ENCODE measurements at regions not wholly inside any gene's neighbourhood (a gene's known extent, or its start where the extent isn't known, plus 50 kb on each side); places are given as distances from the start of the nearest gene placed in this dataset.
"Not testable (repeated sequence)": the region's sequence is repeated elsewhere in the genome, so short reads cannot be mapped to it uniquely, and the experiment has no call there.

DNA sequence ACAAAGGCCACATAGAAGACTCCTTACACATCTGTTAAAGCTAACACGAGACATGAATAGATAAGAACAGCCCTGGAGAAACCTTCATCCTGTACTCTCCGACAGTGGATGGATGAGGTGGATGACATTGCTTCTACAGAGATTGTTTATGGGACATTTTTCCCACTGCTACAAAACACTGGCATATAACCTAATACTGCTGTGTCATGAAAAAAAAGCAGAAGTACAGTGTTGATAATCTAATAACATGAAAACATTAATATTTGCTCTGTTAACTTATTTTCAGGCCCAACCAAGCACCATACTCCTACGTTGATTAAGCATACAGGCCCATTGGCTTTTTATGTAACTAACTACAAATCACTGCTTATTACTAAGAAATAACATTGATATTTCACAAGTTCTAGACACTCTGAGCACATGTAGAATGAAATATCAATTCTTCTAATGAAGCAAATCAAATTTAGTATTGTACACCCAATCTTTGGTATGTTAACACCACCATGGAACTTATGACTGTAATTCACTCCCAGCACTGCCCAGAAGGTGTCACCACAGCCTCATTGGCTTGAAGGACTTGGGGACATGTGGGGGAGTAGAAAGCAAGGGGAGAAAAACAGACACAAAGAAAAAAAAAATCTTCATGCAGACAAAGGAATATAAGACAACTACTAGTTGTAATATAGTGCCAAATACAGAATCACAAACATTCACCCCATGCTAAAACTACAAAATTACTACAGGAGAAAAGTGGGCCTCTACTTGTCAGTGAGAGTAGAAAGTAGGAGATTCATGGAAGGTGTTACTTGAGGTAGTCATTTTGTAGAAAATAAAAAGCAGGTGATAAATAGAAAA is 330.0 kb upstream of the PMFBP1 start:
- peak; percentile 0 for DNase-seq

DNA sequence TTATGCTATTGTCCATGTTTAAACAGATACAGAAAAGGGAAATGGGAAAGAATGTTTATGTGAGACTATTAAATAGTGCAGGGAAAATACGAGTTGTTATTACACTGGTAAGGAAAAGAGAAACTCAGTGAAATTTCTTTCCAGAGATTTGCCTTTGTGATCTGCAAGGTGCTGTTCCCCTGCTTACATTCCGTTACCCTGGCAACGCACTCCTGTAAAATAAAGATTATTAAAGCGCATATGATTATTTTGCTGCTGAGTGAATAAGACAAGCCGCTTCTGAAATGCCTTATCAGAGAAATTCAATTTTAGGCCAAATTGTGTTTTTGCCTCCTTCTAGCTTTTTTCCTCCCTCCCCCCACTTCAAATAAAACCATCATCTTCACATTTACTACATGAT is 328.6 kb upstream of the PMFBP1 start:
- DNase-seq, result no peak

DNA sequence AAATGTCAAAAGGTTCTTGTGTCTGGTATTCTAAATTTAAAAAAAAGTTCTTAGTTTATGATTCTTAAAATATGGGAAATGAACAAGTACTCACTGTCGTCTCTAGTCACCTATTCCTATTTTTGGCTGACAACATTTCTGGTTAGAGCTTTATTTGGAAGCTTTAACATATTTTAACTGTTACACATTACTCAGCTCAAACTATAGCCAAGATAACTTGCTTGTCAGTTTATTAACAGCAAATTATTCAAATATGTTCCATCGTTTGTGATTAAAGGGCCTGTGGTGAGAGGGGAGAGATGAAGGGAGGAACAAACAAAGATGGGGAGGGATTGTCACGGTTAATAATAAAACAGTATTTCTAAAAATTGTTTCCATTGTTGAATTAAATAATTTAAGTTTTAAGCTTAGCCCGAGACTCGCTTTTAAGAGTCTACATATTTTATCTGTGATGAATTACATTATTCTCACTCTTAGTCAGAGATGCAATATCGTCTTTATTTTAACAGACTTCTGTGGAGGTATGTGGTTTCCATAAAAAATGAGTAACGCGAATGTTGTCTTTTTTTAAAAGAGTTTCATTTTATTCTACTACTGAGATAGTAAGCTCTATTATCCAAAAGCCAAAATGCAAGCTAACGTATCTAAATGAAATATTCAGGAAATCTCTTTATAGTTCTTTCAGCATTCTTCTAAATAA is 321.9 kb upstream of the PMFBP1 start:
- no peak for DNase-seq

DNA sequence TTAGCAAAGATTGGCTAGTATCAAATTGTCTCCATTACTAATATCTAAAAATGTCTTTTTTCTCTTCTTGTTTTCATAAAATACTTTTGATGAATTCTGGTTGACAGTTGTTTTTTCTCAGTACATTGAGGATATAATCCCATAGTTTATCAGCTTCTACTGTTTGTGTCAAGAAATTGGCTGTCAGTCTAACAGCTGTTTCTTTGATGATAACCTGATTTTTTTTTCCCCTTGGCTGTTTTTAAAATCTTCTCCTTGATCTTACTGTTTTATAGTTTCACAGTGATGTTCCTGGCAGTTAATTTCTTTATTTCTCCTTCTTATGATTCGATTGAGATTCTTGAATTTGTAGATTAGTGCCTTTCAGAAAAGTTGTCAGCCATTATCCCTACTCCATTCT is 315.3 kb upstream of the PMFBP1 start:
- DNase-seq, result no peak

DNA sequence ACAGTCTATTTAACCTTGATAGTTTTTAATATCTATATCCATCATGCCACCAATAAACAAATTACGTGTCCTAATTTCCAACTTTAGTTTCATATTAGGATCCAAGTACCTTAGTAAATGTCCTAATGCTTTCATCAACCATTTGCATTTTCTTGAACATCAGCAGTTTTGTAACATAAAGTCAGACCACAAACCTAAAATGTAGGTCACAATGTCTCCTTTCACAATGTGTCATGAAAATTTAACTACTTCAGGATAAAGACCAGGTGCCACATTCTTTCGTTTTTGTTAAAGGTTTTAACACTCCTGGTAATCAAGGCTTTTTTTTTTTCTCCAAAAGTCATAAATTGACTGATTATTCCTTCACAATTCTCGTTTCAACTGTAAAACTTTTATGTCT is 310.7 kb upstream of the PMFBP1 start:
- DNase-seq, result no peak

DNA sequence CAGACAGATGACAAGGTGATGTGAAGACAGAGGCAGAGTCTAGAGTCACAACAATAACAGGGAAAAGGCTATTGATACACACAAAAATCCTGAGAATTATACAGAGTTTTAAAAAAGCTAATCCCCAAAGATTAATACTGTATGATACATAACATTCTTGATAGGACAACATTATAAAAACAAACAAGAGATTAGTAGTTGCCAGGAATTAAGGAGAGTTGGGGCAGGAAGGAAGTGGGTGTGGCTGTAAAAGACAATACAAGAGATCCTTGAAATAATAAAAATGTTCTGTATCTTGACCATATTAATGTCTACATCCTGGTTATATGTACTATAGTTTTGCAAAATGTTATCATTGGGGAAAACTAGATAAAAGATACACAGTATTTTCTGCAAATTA is 309.5 kb upstream of the PMFBP1 start:
- DNase-seq, result no peak

DNA sequence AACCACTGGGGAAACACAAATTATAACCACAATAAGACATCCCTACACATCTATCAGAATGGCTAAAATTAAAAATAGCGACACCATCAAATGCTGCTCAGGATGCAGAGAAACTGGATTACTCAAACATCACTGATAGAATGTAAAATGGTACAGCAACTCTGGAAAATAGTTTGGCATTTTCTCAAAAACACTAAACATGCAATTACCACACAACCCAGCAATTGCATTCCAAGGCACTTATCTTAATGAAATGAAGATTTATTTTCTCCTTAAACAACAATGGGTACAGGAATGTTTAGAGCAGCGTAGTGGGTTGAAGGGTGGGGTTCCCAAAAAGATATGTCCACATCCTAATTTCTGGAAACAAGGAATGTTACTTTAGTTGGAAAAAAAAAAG is 309.0 kb upstream of the PMFBP1 start:
- DNase-seq, result no peak

DNA sequence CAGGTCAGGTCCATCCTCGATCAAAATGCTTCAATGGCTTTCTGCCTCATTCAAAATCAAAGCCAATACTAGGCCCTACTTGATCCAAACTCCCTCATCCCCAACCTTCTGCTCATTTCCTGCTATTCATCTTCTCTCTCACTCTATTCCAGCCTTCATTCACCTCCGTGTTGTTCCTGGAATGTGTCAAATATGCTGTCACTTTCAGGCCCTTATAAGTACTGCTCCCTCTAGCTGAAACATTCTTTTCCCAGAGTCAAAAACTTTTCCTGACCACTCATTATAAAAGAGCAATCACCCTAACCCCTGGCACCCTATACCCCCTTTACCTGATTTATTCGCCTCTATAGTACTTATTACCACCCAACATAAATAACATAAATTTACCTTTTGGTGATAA is 303.7 kb upstream of the PMFBP1 start:
- DNase-seq, result no peak

DNA sequence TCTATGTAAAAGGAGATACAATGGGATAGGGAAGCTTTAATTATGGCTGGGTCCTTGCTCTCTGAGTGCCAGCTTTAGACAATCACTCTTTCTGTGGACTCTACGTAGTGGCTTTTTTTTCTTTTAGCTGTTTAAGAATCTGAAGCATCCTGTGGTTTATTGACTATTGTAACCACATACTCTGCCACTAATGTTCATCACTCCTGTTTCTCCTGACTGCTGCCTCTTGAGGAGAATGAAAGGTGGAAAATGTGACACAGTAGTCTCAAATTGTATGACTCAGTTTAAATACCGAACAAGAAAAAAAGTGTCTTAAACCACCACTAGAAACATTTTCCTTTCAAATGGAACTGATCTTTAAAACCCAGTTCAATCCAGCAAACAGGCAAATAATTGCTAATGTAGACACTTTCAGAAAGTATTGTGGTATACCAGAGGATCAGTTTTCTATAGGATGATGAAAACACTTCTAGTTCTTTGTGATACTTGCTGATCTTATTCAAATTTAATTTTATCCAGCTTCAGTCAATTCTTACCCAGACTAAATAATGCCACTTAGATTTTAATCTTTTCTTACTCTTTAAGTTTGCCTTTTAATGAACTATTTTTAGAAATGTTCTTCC is 302.7 kb upstream of the PMFBP1 start:
- DNase-seq, result no peak

DNA sequence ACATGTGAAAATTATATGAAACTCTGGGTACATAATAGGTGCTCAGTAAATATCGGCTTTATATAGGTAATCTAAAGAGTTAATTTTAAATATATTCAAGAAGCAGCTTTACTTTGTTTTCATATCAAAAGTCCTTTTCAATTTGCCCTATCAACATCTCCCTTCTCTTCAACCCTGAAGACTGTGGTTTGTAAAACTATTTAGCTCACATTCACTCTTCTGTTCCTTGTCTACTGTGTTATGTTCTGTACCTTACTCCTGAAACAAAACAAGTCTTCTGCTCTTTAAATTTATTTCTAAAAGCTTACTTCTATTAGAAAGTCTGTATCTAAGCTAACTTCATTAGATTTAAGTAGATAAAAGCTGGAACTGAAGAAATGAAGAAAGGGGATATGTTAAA is 301.7 kb upstream of the PMFBP1 start:
- no peak for DNase-seq

DNA sequence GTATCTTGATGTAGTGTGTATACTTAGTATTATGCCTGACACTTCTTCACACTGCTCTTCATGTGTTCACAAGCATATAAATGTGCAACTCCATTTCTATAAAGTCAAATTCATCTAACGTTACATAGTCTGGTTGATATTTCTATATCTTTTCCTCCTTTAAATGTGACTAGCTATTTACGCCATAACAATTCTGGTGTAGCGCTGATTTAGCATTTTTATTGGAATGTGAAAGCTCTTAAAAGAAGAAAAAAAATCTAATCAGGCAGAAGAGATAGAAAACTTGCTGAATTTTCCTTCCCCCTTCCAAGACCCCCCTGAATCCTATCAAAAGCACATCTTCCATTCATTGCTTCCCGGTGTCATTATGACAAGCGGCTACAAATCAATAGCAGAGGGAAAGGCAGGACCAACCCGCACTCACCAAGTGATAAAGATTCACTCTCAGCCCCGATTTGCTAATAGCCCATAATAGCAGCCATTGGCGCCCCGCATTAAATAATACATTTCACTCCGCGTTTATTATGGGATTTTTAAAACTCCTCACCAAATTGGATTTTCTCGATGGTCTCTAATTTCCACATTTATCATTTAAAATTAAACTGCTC is 299.5 kb upstream of the PMFBP1 start:
- no peak for DNase-seq

DNA sequence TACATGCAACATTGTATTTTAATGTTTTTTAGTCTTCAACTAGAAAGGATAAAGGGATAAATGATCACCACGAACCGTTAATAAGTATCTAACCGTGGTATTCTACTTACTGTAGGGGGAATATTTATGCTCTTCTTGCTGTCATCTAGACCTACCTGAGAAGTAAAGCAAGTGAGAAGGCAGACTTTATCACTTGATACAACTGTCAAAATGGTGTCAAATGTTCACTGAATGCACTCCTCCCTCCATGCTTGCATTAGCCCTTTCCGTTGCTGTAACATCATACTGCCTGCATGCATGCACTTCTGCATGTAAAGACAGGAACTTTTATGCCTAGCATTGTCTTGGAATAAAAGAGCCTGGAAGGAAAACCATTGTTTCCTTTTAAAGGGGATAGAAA is 298.6 kb upstream of the PMFBP1 start:
- no peak for DNase-seq

DNA sequence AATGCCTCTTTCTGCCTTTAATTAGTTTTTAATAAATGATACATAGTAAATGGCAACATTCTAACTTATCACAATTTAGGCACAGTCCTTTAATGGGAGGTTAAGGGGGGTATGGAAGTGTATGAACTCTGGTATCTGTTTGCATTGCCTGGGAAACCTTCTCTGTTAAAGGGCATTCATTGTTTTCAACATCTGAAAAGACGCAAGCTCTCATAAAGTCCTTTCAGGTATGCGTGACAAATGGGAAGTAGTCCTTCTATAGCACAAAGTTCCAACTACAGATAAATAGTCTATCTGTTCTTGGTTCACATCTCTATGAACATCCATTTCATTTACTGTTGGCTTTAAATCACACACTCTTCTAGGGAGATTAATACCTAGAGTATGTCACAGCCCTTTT is 298.0 kb upstream of the PMFBP1 start:
- DNase-seq, result no peak

DNA sequence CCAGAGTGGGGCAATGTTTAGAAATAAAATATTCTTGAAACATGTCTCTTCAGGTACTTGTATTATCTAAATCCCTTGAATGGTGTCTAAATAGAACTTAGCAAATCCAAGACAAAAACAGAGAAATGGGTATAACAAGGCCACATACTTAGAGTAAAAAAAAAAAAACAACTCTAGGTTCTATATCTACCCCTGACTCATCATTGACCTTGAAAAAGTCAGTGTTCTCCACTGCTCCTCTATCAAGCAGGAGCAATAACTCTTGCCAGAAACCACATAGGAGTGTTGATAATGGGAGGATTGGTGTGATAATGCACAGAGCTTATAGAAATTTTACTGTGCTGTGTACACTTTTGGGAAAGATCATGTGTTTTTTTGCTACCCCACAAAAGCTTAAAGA is 296.6 kb upstream of the PMFBP1 start:
- no peak for DNase-seq

DNA sequence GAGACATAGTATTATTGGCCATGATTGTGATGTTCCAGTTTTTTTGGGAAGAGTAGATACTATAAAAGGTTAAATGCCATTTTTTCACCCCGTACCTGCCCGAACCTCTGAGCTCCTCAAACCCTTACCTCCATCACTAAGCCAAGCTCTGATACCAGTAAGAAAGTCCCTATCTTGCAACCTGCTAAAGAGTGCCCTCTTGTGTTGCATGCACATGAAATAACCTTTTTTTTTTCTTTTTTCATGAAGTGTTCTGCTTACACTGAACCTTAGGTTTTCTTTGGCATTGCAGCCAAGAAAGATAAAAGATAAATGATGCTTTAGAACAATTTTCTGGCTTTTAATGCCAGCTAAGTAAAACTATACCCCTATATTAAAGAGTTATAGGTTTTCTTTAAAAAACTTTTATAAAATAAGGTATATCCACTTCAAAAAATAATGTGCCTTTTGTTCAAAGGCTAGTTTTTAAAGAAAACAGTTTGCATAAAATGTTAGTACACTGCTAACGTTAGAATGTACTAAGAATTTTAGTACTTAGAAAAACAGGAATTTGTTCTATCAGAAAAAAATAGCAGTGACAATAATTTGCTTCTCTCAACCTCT is 295.3 kb upstream of the PMFBP1 start:
- no peak for DNase-seq

DNA sequence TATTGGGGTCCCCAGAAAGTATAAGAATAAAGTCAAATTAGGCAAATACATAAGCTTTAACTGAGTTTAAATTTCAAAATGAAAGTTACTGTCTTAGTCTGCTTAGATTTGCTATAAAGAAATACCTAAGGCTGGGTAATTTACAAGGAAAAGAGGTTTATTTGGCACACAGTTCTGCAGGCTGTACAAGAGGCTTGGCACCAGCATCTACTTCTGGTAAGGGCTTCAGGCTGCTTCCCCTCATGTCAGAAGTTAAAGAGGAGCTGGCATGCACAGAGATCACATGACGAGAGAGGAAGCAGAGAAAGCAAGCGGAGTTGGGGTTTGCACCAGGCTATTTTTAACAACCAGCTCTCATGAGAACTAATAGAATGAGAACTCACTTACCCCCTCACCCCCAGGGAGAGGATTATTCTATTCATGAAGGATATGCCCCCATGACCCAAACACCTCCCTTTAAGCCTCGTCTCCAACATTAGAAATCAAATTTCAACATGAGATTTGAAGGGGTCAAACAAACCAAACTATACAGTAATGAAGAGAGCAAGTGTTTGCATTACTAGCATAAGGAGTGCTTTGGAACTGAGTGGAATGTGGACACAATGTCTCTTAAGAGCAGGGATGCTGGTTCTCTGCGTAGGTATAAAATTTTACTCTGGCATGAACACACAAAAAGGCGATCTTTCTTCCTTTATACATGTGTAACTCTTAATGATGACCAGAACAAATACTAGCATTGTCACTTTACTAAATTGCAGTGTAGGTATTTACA is 292.8 kb upstream of the PMFBP1 start:
- DNase-seq, result no peak

DNA sequence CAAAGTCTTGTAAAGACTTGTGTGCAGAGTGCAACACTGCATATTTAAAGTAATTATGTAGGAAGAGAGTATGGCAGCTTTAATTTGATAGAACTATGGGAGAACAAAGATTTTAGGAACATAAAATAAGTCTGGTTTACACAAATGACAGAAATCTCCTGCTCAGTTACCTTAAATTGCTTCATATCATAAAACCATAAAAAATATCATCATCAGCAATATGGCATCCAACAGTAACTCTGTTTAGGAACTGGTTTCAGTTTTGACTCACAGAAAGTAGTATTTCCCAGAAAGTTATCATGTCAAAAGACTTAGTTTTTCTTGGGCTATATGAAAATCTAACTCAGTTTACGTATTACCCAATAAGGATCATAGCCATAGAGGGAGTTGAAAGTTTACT is 292.1 kb upstream of the PMFBP1 start:
- DNase-seq, result no peak

DNA sequence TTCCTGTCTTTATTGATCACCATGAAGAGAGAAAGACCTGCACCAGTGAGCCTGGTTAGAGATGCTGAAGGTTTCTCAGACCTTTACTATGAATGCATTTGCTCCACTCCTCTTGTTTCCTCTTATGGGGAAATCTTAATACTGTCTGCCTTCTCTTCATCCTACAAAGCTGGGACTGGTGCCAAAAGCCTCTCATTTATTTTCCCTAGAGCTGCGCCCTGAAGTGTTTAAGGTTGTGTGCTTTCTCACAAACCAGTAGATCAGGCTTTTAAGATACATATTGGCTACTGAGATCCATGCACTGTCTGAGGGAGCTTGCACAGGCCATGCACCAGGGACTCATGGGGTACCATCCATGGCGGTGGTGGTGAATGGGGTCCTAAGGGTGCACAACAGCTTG is 286.1 kb upstream of the PMFBP1 start:
- DNase-seq, result no peak

DNA sequence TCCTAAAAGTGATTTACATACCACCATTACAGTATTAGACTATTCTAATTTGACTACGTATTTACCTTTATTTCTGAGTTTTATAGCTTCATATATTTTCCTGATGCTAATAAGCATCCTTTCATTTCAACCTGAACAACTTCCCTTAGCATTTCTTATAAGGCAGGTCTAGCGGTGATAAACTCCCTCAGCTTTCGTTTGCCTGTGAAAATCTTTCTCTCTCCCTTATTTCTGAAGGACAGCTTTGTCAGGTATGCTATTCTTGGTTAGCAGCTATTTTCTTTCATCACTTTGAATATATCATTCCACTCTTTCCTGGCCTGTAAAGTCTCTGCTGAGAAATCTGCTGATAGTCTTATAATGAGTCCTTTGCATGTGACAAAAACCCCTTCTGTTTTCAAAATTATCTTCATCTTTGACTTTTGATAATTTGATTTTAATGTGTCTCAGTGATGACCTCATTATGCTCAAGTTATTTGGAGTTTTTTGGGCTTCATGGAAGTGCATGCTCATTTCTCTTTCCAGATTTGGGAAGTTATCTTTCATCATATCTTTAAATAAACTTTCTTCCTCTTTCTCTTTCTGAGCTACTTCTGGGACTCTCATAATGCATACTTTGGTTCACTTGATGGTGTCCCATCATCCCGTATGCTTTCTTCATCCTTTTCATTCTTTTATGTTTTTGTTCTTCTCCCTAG is 285.4 kb upstream of the PMFBP1 start:
- DNase-seq, result no peak

DNA sequence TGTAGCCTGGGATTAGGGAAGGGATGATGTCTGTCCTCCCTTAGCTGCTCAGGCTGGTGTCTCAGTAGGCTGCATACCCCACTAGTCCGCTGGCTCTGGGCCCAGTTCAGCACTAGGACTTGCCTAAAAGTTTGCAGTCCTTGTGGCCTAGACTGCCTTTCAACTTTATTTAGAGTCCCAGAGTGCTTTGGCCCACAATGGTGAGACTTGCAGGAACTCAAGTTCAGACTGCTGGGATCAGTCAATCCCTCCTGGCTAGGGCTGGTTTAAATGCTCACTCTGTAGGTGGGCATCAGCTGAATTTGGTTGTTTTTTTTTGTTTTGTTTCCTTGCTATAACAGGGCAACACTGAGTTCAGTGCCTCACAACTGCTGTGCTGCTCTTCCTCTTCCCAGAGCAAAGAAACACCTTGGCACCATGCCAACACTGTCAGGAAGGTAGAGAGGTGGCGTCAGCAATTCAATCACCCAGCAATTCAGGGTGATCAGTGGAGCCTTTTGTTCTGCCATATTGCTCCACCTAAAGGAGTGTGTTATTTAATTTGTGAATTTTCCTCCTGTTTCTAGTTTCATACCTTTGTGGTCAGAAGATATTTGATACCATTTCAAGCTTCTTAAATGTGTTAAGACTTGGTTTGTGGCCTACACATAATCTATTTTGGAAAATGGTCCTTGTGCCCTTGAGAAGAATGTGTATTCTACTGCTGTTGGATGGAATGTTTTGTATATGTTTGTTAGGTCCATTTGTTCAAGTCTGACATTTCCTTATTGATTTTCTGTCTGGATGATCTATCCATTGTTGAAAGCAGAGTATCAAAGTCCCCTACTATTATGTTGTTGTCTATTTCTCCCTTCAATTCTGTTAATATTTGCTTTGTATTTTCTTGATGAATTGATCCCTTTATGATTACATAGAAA is 284.0 kb upstream of the PMFBP1 start:
- no peak for DNase-seq

DNA sequence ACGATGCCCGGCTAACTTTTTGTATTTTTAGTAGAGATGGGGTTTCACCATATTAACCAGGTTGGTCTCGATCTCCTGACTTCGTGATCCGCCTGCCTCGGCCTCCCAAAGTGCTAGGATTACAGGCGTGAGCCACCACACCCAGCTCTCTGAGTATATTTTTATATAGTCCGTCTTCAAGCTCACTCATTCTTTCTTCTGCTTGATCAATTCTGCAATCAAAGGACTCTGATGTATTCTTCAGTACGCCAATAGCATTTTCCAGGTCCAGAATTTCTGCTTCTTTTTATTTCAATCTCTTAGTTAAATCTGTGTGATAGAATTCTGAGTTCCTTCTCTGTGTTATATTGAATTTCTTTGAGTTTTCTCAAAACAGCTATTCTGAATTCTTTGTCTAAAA is 281.9 kb upstream of the PMFBP1 start:
- DNase-seq, result not testable (repeated sequence)
